VCaP (cell line): ENCODE measurements at regions not wholly inside any gene's neighbourhood (a gene's known extent, or its start where the extent isn't known, plus 50 kb on each side); places are given as distances from the start of the nearest gene placed in this dataset.

Experiments used
- H3K27ac ChIP-seq: fragments of 450-650 bp; 2 replicates; pipeline ENCODE4 v1.5.1; 2017
- TF ChIP-seq, protein P1 (sequence below): fragments of 450-650 bp; conservative IDR thresholded peaks from 2 replicates; pipeline ENCODE4 v1.5.1; 2017; ENCODE audit warnings: mild to moderate bottlenecking, moderate library complexity

- TF ChIP-seq, protein P1, sequence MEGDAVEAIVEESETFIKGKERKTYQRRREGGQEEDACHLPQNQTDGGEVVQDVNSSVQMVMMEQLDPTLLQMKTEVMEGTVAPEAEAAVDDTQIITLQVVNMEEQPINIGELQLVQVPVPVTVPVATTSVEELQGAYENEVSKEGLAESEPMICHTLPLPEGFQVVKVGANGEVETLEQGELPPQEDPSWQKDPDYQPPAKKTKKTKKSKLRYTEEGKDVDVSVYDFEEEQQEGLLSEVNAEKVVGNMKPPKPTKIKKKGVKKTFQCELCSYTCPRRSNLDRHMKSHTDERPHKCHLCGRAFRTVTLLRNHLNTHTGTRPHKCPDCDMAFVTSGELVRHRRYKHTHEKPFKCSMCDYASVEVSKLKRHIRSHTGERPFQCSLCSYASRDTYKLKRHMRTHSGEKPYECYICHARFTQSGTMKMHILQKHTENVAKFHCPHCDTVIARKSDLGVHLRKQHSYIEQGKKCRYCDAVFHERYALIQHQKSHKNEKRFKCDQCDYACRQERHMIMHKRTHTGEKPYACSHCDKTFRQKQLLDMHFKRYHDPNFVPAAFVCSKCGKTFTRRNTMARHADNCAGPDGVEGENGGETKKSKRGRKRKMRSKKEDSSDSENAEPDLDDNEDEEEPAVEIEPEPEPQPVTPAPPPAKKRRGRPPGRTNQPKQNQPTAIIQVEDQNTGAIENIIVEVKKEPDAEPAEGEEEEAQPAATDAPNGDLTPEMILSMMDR: no peak
- no peak overlapping the region for H3K27ac ChIP-seq
Measured at GRCh38 chr11:36996795-36997194, 398.8 kb upstream of the RAG2 start.

- no peak overlapping the region for H3K27ac ChIP-seq
- TF ChIP-seq, protein P1: no peak
Measured at GRCh38 chr11:36994208-36994607, 396.2 kb upstream of the RAG2 start.

GRCh38 chr11:36988556-36988955 is 390.5 kb upstream of the RAG2 start:
- TF ChIP-seq, protein P1: no peak
- H3K27ac ChIP-seq: no peak overlapping the region

GRCh38 chr11:36985562-36985961 is 387.5 kb upstream of the RAG2 start:
- TF ChIP-seq, protein P1: no peak
- no peak overlapping the region for H3K27ac ChIP-seq

DNA sequence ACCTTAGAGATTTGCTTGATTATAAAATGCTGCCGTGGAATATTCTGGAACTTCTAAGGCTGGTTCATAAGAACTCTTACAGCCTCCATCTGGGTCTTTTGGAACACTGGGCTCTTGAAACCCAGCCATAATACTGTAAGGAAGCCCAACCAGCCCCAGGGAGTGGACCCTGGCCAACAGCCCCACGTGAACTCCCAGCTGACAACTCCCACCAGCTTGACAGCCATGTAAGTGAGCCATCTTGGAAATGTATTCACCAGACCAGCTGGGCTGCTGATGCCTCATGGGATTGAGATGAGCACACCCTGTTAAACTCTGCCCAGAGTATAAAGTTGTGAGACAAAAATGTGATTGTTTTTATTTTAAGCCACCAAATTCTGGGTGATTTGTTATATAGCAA is 378.7 kb upstream of the RAG2 start:
- no peak overlapping the region for H3K27ac ChIP-seq
- TF ChIP-seq, protein P1: no peak

GRCh38 chr11:36974771-36975170 is 376.7 kb upstream of the RAG2 start:
- TF ChIP-seq, protein P1: no peak
- H3K27ac ChIP-seq: no peak overlapping the region

DNA sequence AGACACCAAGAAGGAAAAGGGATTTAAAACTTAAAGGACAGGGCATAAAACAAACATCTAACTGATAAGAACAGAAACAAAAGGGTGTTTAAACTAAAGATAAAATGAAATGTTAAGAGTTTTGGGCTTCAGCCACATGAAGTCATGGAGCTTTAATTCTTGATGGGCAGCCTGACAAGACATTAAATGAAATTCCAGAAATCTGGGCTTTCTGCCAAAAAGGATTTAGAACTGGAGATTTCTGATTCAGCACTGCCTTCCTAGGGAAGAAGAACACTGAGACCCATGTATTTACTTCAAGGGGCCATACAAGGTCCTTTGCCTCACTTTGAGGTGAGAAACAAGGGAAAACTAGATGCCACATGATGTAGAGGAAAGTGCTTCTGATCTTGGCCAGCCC is 355.9 kb upstream of the RAG2 start:
- TF ChIP-seq, protein P1: no peak

More for the DNA sequence above, 355.9 kb upstream of the RAG2 start:
- peak overlapping the region; percentile 36; the same call in 1 of the 2 replicates for H3K27ac ChIP-seq
